BE2C (cell line): ENCODE measurements at regions not wholly inside any gene's neighbourhood (a gene's known extent, or its start where the extent isn't known, plus 50 kb on each side); places are given as distances from the start of the nearest gene placed in this dataset.

Source experiments
- DNase-seq: peaks from one replicate; pipeline ENCODE4 v3.0.0-alpha.2; 2020
- H3K27me3 ChIP-seq: fragments of 250-450 bp; sonication (Bioruptor Pico); 2 replicates; pipeline ENCODE4 v1.5.1; 2020; ENCODE audit warnings: mild to moderate bottlenecking
- H3K36me3 ChIP-seq: fragments of 250-450 bp; sonication (Bioruptor Pico); 2 replicates; pipeline ENCODE4 v1.5.1; 2020; ENCODE audit warnings: mild to moderate bottlenecking
- H3K4me1 ChIP-seq: fragments of 250-450 bp; sonication (Bioruptor Pico); 2 replicates; pipeline ENCODE4 v1.5.1; 2020
- H3K4me3 ChIP-seq: 2 replicates; pipeline ENCODE4 v1.5.1; 2011; ENCODE audit warnings: low read depth, low read length
- H3K9me3 ChIP-seq: fragments of 250-450 bp; sonication (Bioruptor Pico); 2 replicates; pipeline ENCODE4 v1.5.1; 2020
- TF ChIP-seq, protein P1 (sequence below): IDR thresholded peaks from 2 replicates; pipeline ENCODE4 v1.5.1; 2012; ENCODE audit warnings: mild to moderate bottlenecking, low read depth, low read length

DNA sequence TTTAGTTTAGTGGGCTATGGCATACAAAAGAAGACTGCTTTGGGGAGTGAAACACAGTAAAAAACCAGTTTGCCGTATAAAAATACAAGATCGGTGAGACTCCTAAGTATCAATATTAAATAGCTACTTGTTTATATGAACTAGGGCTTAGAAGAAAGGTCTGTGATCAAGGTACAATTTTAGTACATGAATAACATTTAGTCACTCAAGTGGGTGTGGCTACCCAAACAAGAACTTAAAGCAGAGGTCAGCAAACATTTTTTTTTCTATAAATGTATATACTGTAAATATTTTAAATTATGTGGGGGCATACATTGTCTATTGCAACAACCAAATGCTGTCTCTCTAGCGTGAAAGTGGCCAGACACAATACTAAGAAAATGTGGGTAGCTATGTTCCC, 1452.5 kb upstream of the NUDT12 start:
- Histone ChIP-seq H3K4me3 (no peak overlapping the region), H3K9me3 (no peaks in the 10 kb centered on the region), H3K27me3 (no peaks in the 10 kb centered on the region), H3K36me3 (no peaks in the 10 kb centered on the region), H3K4me1 (peaks cover 5% of the 10 kb centered on the region; the same call in 1 of the 2 replicates)
- no peak for DNase-seq
- TF ChIP-seq, protein P1, sequence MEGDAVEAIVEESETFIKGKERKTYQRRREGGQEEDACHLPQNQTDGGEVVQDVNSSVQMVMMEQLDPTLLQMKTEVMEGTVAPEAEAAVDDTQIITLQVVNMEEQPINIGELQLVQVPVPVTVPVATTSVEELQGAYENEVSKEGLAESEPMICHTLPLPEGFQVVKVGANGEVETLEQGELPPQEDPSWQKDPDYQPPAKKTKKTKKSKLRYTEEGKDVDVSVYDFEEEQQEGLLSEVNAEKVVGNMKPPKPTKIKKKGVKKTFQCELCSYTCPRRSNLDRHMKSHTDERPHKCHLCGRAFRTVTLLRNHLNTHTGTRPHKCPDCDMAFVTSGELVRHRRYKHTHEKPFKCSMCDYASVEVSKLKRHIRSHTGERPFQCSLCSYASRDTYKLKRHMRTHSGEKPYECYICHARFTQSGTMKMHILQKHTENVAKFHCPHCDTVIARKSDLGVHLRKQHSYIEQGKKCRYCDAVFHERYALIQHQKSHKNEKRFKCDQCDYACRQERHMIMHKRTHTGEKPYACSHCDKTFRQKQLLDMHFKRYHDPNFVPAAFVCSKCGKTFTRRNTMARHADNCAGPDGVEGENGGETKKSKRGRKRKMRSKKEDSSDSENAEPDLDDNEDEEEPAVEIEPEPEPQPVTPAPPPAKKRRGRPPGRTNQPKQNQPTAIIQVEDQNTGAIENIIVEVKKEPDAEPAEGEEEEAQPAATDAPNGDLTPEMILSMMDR, result no peak

DNA sequence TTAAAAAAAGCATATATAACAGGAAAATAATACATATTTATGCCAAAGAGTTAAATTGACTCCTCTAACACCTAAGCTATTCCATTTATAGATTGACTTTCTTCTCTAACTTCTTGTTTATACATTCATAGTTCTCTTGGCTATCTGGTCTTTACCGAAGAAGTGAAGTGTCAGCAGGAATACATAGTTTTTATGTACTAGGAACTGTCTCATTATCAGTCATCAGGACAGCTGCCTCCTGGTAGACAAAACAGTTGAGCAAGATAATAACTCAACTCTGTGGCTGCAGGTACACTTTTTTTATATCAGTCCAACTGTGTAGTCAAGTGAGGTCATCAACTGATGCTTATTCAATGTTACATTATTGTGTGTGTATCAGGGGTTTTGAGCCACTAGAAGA, 1436.0 kb upstream of the NUDT12 start:
- no peak for DNase-seq

DNA sequence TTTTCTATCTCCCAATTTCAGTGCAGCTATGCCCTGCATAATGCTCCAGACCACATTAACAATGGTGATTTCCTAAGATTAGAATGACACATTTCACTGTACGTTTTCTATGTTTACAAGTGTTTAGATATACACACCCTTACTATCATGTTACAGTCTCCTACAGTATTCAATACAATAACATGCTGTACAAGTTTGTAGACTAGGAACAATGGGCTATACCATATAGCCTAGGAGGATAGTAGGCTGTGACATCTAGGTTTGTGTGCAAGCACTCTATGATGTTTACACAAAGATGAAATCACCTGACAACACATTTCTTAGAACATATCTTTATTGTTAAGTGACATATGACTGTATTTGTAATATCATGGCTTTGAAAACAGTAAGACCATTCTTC, 1435.6 kb upstream of the NUDT12 start:
- Histone ChIP-seq H3K36me3 (no peaks in the 10 kb centered on the region), H3K4me1 (no peaks in the 10 kb centered on the region), H3K9me3 (no peaks in the 10 kb centered on the region), H3K4me3 (no peak overlapping the region), H3K27me3 (no peaks in the 10 kb centered on the region)
- TF ChIP-seq, protein P1, result no peak
- DNase-seq, result no peak

More for the DNA sequence above, 1436.0 kb upstream of the NUDT12 start:
- H3K27me3 ChIP-seq, result no peaks in the 10 kb centered on the region
- H3K4me3 ChIP-seq, result no peak overlapping the region
- TF ChIP-seq, protein P1, result no peak
- no peaks in the 10 kb centered on the region for H3K9me3 ChIP-seq
- no peaks in the 10 kb centered on the region for H3K36me3 ChIP-seq
- no peaks in the 10 kb centered on the region for H3K4me1 ChIP-seq

DNA sequence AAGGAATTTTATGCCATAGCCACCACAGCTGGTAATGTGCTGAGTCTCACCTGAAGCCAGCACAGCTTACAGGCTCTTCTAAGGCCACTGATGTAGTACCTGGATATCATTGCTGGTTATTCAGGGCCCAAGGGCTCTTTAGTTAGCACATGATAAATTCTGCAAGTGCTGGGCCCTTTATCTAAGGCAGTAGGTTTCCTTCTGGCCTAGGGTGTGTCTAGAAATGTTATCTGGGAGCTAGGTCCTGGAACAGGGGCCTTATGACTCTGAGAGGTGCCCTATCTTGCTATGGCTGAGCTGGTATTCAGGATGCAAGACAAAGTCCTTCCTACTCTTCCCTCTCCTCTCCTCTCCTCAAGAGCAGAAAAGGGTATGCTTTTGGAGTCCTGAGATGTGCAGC, 1424.5 kb upstream of the NUDT12 start:
- no peaks in the 10 kb centered on the region for H3K36me3 ChIP-seq
- H3K27me3 ChIP-seq, result no peaks in the 10 kb centered on the region
- H3K4me1 ChIP-seq, result no peaks in the 10 kb centered on the region
- DNase-seq, result no peak
- no peaks in the 10 kb centered on the region; the same call in 1 of the 2 replicates for H3K9me3 ChIP-seq
- no peak overlapping the region for H3K4me3 ChIP-seq
- TF ChIP-seq, protein P1, result no peak

DNA sequence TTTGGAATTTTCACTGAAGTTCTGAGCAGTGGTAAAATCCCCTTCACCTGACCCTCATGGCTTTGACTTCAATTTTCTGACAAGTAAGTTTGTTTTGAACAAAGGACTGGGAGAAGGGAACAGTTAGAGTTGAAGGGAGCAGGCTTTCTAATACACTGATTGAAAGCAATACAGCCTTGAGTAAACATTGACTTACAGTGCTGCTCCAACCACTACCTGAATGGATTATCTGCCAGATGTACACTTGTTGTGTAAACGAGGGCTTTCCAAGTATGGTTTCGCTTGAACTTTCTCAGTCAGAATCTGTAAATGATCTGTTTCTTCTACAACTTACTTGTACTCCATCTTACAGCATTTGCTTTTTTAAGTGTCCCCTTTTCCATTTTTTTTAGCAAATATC, 1414.9 kb upstream of the NUDT12 start:
- no peak overlapping the region for H3K4me3 ChIP-seq
- DNase-seq, result no peak
- H3K36me3 ChIP-seq, result no peaks in the 10 kb centered on the region
- no peaks in the 10 kb centered on the region for H3K27me3 ChIP-seq
- no peaks in the 10 kb centered on the region for H3K9me3 ChIP-seq
- H3K4me1 ChIP-seq, result no peaks in the 10 kb centered on the region; the same call in 1 of the 2 replicates
- TF ChIP-seq, protein P1, result no peak

DNA sequence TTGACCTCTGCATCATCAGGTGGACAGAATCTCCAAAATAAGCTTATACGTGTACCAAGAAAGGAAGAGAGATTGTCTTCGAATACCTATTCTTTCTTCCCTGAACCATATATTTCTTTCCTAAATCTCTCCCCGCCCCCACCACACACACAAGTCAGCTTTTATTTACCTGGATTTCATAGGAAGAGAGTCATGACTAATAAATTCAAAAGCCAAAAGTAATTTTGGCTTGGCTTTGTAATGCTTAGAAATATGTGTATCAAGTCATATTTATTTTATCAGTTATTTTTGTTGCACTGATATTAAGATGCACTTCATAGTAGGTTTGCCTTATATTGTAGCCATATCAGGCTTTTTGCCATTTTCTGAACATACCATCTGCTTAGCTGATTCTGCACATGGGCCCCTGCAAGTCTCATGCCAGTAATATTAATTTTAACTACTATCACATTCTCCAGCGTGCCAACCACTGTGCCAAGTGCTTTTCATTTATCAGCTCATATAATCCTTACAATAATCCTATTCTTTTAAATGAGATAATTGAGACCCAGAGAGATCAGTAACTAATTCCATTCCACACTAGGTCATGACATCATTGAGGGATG, 1405.3 kb upstream of the NUDT12 start:
- TF ChIP-seq, protein P1, result no peak
- no peaks in the 10 kb centered on the region; the same call in 1 of the 2 replicates for H3K27me3 ChIP-seq
- H3K36me3 ChIP-seq, result no peaks in the 10 kb centered on the region
- peaks cover 9% of the 10 kb centered on the region; the same call in 1 of the 2 replicates for H3K4me1 ChIP-seq
- no peak for DNase-seq
- no peak overlapping the region for H3K4me3 ChIP-seq
- no peaks in the 10 kb centered on the region for H3K9me3 ChIP-seq
